Trophoblast cell (in vitro differentiated cells and primary cell): ENCODE measurements at regions not wholly inside any gene's neighbourhood (a gene's known extent, or its start where the extent isn't known, plus 50 kb on each side); places are given as distances from the start of the nearest gene placed in this dataset.
"Not testable (repeated sequence)": the region's sequence is repeated elsewhere in the genome, so short reads cannot be mapped to it uniquely, and the experiment has no call there.

Experiments used
- DNase-seq, 2 donors: peaks; one replicate each; pipeline ENCODE4 v3.0.0-alpha.2; 2016
- H2AFZ ChIP-seq: 2 replicates; pipeline ENCODE4 v1.6.1; 2013; ENCODE audit warnings: low read length, moderate library complexity, mild to moderate bottlenecking; ENCODE audit not compliant: insufficient read depth, poor library complexity
- H2AK5ac ChIP-seq: 2 replicates; pipeline ENCODE4 v1.6.1; 2013; ENCODE audit warnings: mild to moderate bottlenecking, low read length
- H2BK120ac ChIP-seq: 2 replicates; pipeline ENCODE4 v1.6.1; 2013; ENCODE audit warnings: low read length, mild to moderate bottlenecking, moderate library complexity; ENCODE audit not compliant: insufficient read depth, poor library complexity
- H2BK12ac ChIP-seq: 2 replicates; pipeline ENCODE4 v1.6.1; 2013; ENCODE audit warnings: mild to moderate bottlenecking, low read length, moderate library complexity
- H2BK5ac ChIP-seq: 2 replicates; pipeline ENCODE4 v1.6.1; 2013; ENCODE audit warnings: low read length, low read depth, moderate library complexity, mild to moderate bottlenecking; ENCODE audit not compliant: poor library complexity
- H3K14ac ChIP-seq: 2 replicates; pipeline ENCODE4 v1.6.1; 2013; ENCODE audit warnings: mild to moderate bottlenecking, low read length
- H3K18ac ChIP-seq: 2 replicates; pipeline ENCODE4 v1.6.1; 2013; ENCODE audit warnings: mild to moderate bottlenecking, low read length
- H3K23ac ChIP-seq: 2 replicates; pipeline ENCODE4 v1.6.1; 2013; ENCODE audit warnings: low read length
- H3K27ac ChIP-seq: 2 replicates; pipeline ENCODE4 v1.5.1; 2013; ENCODE audit warnings: low read depth, mild to moderate bottlenecking, inconsistent platforms, low read length, moderate library complexity
- H3K27me3 ChIP-seq: 2 replicates; pipeline ENCODE4 v1.6.1; 2013; ENCODE audit warnings: inconsistent platforms, mild to moderate bottlenecking, low read length, moderate library complexity; ENCODE audit not compliant: insufficient read depth
- H3K36me3 ChIP-seq, 2 experiments: 1 replicate in 1 of 2; 2 replicates in 1 of 2; pipeline ENCODE4 v1.6.1; 2013; ENCODE audit warnings: low read length in 2 of 2, mild to moderate bottlenecking in 2 of 2, moderate library complexity in 1 of 2; ENCODE audit not compliant: insufficient read depth in 2 of 2, control insufficient read depth in 1 of 2
- H3K4ac ChIP-seq: 2 replicates; pipeline ENCODE4 v1.6.1; 2013; ENCODE audit warnings: low read depth, mild to moderate bottlenecking, low read length, moderate library complexity
- H3K4me1 ChIP-seq, 2 experiments: 1 replicate in 1 of 2; 2 replicates in 1 of 2; pipeline ENCODE4 v1.6.1; 2013; ENCODE audit warnings: low read length in 2 of 2, mild to moderate bottlenecking in 2 of 2, moderate library complexity in 1 of 2; ENCODE audit not compliant: insufficient read depth in 2 of 2, control insufficient read depth in 1 of 2
- H3K4me2 ChIP-seq: 2 replicates; pipeline ENCODE4 v1.6.1; 2013; ENCODE audit warnings: inconsistent platforms, mild to moderate bottlenecking, low read length, moderate library complexity
- H3K4me3 ChIP-seq: 2 replicates; pipeline ENCODE4 v1.5.1; 2013; ENCODE audit warnings: mild to moderate bottlenecking, low read depth, low read length, inconsistent platforms
- H3K79me1 ChIP-seq: one replicate; pipeline ENCODE4 v1.6.1; 2013; ENCODE audit warnings: low read length
- H3K79me2 ChIP-seq: 2 replicates; pipeline ENCODE4 v1.6.1; 2013; ENCODE audit warnings: low read length, mild to moderate bottlenecking; ENCODE audit not compliant: control insufficient read depth, insufficient read depth, poor library complexity
- H3K9ac ChIP-seq: 2 replicates; pipeline ENCODE4 v1.6.1; 2013; ENCODE audit warnings: mild to moderate bottlenecking, low read length
- H3K9me3 ChIP-seq: 2 replicates; pipeline ENCODE4 v1.6.1; 2013; ENCODE audit warnings: low read depth, mild to moderate bottlenecking, control low read depth, inconsistent platforms, low read length; ENCODE audit not compliant: insufficient read depth
- H4K12ac ChIP-seq: 2 replicates; pipeline ENCODE4 v1.6.1; 2013; ENCODE audit warnings: low read depth, mild to moderate bottlenecking, low read length, moderate library complexity
- H4K8ac ChIP-seq: 2 replicates; pipeline ENCODE4 v1.6.1; 2013; ENCODE audit warnings: low read depth, mild to moderate bottlenecking, low read length, moderate library complexity
- H4K91ac ChIP-seq: one replicate; pipeline ENCODE4 v1.6.1; 2013; ENCODE audit warnings: low read depth, mild to moderate bottlenecking, low read length, moderate library complexity
- WGBS: extraction: QIAGEN DNeasy Blood & Tissue Kit; methylation state at CpG from one replicate; pipeline ENCODE4 v1.1.7; 2013; ENCODE audit warnings: missing lambda C conversion rate; ENCODE audit not compliant: insufficient read length, insufficient coverage; ENCODE audit errors: extremely low coverage; 5-methylcytosine and 5-hydroxymethylcytosine counted together

- no peak overlapping the region for H3K14ac ChIP-seq
- no peak overlapping the region for H2AFZ ChIP-seq
- no peak overlapping the region for H3K18ac ChIP-seq
- no peak overlapping the region for H4K91ac ChIP-seq
- no peak overlapping the region for H2BK12ac ChIP-seq
- no CpG with 5 or more reads among the region's 7 CpGs for WGBS
- no peak overlapping the region for H3K23ac ChIP-seq
- no peak overlapping the region for H2BK5ac ChIP-seq
- H2BK120ac ChIP-seq, result no peak overlapping the region
- no peaks in the 10 kb centered on the region for H3K79me1 ChIP-seq
- no peak overlapping the region for H2AK5ac ChIP-seq
- no peak overlapping the region for H4K12ac ChIP-seq
- H3K4ac ChIP-seq, result no peak overlapping the region
- H3K4me3 ChIP-seq, result no peak overlapping the region
- no peak overlapping the region for H4K8ac ChIP-seq
- no peak for DNase-seq
- H3K9ac ChIP-seq, result no peak overlapping the region
- no peaks in the 10 kb centered on the region for H3K4me1 ChIP-seq
- H3K27ac ChIP-seq, result no peak overlapping the region
- H3K36me3 ChIP-seq, result no peaks in the 10 kb centered on the region
- no peaks in the 10 kb centered on the region for H3K79me2 ChIP-seq
- H3K27me3 ChIP-seq, result no peaks in the 10 kb centered on the region
- no peak overlapping the region for H3K4me2 ChIP-seq
- peaks cover 44% of the 10 kb centered on the region for H3K9me3 ChIP-seq
These were observed 145.2 kb upstream of the FOXD4L5 start for GRCh38 chr9:65430221-65430620.

- not testable (repeated sequence) for H2AK5ac ChIP-seq, H3K4me1 ChIP-seq, H3K18ac ChIP-seq, H3K9ac ChIP-seq, H3K4ac ChIP-seq, H3K79me2 ChIP-seq, H4K8ac ChIP-seq, H2BK120ac ChIP-seq, H3K79me1 ChIP-seq, H2BK5ac ChIP-seq, H2BK12ac ChIP-seq, DNase-seq, H3K4me2 ChIP-seq, H4K91ac ChIP-seq, H4K12ac ChIP-seq, H3K14ac ChIP-seq, H2AFZ ChIP-seq, H3K36me3 ChIP-seq, H3K27me3 ChIP-seq, H3K23ac ChIP-seq, H3K27ac ChIP-seq, H3K4me3 ChIP-seq
- no CpG with 5 or more reads among the region's 4 CpGs for WGBS
- H3K9me3 ChIP-seq, result peaks cover 38% of the 10 kb centered on the region
These were observed 142.4 kb upstream of the FOXD4L5 start for GRCh38 chr9:65427361-65427760.

GRCh38 chr9:65426813-65427212, 141.8 kb upstream of the FOXD4L5 start:
- not testable (repeated sequence) for H3K27ac ChIP-seq, H2AK5ac ChIP-seq, H3K18ac ChIP-seq, H2BK12ac ChIP-seq, H3K4ac ChIP-seq, H4K91ac ChIP-seq, H4K8ac ChIP-seq, DNase-seq, H4K12ac ChIP-seq, H3K23ac ChIP-seq, H2BK5ac ChIP-seq, H3K79me2 ChIP-seq, H3K4me1 ChIP-seq, H3K14ac ChIP-seq, H2BK120ac ChIP-seq, H3K27me3 ChIP-seq, H3K9ac ChIP-seq, H3K36me3 ChIP-seq, H3K4me3 ChIP-seq, H3K79me1 ChIP-seq, H2AFZ ChIP-seq, H3K4me2 ChIP-seq
- WGBS, result no CpG with 5 or more reads among the region's 10 CpGs
- H3K9me3 ChIP-seq, result peaks cover 32% of the 10 kb centered on the region

GRCh38 chr9:65426231-65426630, 141.2 kb upstream of the FOXD4L5 start:
- no peak overlapping the region for H3K4me3 ChIP-seq
- no peaks in the 10 kb centered on the region for H3K27me3 ChIP-seq
- H3K27ac ChIP-seq, result no peak overlapping the region
- H2BK5ac ChIP-seq, result no peak overlapping the region
- H4K91ac ChIP-seq, result no peak overlapping the region
- H3K79me2 ChIP-seq, result no peaks in the 10 kb centered on the region
- H3K4me1 ChIP-seq, result no peaks in the 10 kb centered on the region
- H4K8ac ChIP-seq, result no peak overlapping the region
- H2BK12ac ChIP-seq, result no peak overlapping the region
- WGBS, result no CpG with 5 or more reads among the region's 8 CpGs
- no peak overlapping the region for H3K18ac ChIP-seq
- H3K36me3 ChIP-seq, result no peaks in the 10 kb centered on the region
- H3K14ac ChIP-seq, result no peak overlapping the region
- peaks cover 26% of the 10 kb centered on the region for H3K9me3 ChIP-seq
- H3K23ac ChIP-seq, result no peak overlapping the region
- no peak overlapping the region for H2AFZ ChIP-seq
- H2BK120ac ChIP-seq, result no peak overlapping the region
- DNase-seq, result no peak
- H3K79me1 ChIP-seq, result no peaks in the 10 kb centered on the region
- no peak overlapping the region for H4K12ac ChIP-seq
- H3K9ac ChIP-seq, result no peak overlapping the region
- H2AK5ac ChIP-seq, result no peak overlapping the region
- H3K4ac ChIP-seq, result no peak overlapping the region
- no peak overlapping the region for H3K4me2 ChIP-seq
